GM12875 (cell line): ENCODE measurements at regions not wholly inside any gene's neighbourhood (a gene's known extent, or its start where the extent isn't known, plus 50 kb on each side); places are given as distances from the start of the nearest gene placed in this dataset.

ENCODE experiments used
- H3K4me3 ChIP-seq: one replicate; pipeline ENCODE4 v1.5.1; 2011; ENCODE audit warnings: low read depth, low read length, control low read depth
- TF ChIP-seq, protein P1 (sequence below): IDR thresholded peaks from 2 replicates; pipeline ENCODE4 v1.5.1; 2011; ENCODE audit warnings: low read depth, mild to moderate bottlenecking, control low read depth, inconsistent platforms, low read length, moderate library complexity, borderline replicate concordance; ENCODE audit not compliant: insufficient read depth

DNA sequence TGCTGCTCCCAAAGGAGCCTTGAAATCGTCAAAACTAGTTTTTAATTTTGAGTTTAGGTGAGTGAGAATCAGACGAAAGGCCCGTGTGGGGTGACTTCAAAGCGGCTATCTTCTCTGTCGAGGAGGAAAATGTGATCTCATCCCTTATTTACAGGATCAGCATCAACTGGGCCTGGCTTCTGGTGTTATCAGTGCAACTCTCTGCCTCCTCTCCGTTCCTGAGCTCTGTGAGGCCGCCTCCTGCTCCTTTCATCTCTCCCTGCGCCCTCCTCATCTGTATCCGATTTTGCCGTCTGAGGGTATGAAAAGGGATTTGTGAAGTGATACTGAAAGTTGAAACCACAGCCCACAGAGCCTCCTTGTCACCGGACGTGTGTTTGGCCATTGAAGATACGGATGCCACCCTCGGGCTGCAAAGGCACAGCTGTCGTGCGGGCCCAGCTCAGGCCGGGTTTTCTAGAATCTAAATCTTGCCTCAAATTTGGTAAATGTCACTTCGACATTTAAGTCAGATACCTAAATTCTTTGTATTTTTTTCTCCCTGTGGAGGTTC, 408.7 kb upstream of the ADARB2 start:
- TF ChIP-seq, protein P1, sequence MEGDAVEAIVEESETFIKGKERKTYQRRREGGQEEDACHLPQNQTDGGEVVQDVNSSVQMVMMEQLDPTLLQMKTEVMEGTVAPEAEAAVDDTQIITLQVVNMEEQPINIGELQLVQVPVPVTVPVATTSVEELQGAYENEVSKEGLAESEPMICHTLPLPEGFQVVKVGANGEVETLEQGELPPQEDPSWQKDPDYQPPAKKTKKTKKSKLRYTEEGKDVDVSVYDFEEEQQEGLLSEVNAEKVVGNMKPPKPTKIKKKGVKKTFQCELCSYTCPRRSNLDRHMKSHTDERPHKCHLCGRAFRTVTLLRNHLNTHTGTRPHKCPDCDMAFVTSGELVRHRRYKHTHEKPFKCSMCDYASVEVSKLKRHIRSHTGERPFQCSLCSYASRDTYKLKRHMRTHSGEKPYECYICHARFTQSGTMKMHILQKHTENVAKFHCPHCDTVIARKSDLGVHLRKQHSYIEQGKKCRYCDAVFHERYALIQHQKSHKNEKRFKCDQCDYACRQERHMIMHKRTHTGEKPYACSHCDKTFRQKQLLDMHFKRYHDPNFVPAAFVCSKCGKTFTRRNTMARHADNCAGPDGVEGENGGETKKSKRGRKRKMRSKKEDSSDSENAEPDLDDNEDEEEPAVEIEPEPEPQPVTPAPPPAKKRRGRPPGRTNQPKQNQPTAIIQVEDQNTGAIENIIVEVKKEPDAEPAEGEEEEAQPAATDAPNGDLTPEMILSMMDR = no peak
- no peak overlapping the region for H3K4me3 ChIP-seq

DNA sequence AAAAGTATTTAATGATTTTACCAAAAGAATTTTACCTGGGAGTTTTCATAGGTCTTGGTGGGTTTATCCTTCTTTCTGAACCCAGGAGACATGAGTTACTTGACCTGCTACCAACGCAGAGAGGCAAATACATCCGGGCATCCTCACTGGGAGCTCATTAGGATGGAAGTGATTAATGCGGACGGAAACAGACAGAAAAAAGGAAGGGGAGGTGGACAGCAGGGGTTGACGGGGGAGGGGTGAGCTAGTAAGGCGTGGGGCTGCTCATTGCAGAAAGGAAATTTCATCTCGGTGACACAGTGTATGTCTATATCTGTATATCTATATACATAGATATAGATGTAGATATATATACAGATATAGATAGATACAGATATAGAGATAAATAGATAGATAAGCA, 408.2 kb upstream of the ADARB2 start:
- TF ChIP-seq, protein P1 = no peak
- H3K4me3 ChIP-seq = no peak overlapping the region

GRCh38 chr10:2144584-2144983, 407.3 kb upstream of the ADARB2 start:
- TF ChIP-seq, protein P1 = no peak

GRCh38 chr10:2143213-2143835, 406.0 kb upstream of the ADARB2 start:
- TF ChIP-seq, protein P1 = no peak
- H3K4me3 ChIP-seq = no peak overlapping the region

More at GRCh38 chr10:2144584-2144983, 407.3 kb upstream of the ADARB2 start:
- no peak overlapping the region for H3K4me3 ChIP-seq

DNA sequence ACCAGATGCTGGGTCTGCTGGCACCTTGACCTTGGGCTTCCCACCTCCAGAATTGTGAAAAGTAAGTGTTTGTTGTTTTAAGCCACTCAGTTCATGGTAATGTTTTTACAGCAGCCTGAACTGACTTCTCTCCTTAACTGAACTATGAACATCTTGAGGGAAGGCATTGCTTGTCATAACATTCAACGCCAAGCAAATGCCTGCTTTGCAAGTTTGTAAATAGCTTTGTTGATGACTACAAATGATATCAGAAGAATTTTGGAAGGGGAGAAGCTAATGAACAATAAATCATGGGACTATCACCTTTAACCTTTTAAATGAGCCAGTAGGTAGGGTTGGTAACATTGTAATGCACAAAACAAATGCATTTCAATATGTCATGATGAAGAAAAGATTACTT, 402.4 kb upstream of the ADARB2 start:
- TF ChIP-seq, protein P1 = no peak
- H3K4me3 ChIP-seq = no peak overlapping the region

DNA sequence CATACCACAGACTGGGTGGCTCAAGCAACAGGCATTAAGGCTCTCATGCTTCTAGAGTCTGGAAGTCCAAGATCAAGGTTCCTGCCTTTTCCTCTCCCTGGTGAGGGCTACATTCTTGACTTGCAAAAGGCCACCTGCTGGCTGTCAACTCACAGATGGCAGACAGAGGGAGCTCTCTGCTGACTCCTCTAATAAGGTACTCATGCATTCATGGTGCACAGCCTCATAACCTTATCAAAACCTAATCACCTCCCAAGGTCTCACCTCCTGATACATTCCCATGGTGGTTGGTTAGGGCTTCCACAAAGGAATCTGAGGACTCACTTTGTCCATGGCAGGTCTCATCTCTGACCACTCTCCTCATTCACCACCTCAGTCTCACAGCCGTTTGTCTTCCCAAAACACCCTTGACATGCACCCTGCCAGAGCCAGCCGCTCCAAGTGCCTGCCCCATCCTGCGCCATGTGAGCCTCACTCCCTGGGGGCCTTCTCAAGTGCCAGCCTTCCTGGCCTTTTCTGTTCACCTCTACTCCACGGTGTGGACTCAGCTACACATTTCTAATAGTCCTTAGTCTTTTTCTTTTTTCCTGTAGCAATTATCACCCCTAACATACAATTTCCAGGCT, 400.3 kb upstream of the ADARB2 start:
- TF ChIP-seq, protein P1 = peak; percentile 45; the same call in 1 of the 2 replicates
- no peak overlapping the region for H3K4me3 ChIP-seq
